HG03575 (cell line): ENCODE measurements at regions not wholly inside any gene's neighbourhood (a gene's known extent, or its start where the extent isn't known, plus 50 kb on each side); places are given as distances from the start of the nearest gene placed in this dataset.
A peak's percentile ranks its signal among the peaks of the same experiment; 100 is the strongest.

Experiments
- ATAC-seq: cut with Tn5 transposase; IDR thresholded peaks from one replicate; pipeline ENCODE4 v1.9.1; 2021; ENCODE audit not compliant: unreplicated experiment, insufficient number of reproducible peaks, low FRiP score; ENCODE audit errors: extremely low read depth

GRCh38 chr3:98999675-99000074 is 98.2 kb upstream of the DCBLD2 start:
- no peak for ATAC-seq

GRCh38 chr3:98994128-98994762 is 92.8 kb upstream of the DCBLD2 start:
- ATAC-seq, result no peak

- no peak for ATAC-seq
Observed at GRCh38 chr3:98991393-98991792, 89.9 kb upstream of the DCBLD2 start.

GRCh38 chr3:98990657-98991056 is 89.2 kb upstream of the DCBLD2 start:
- ATAC-seq, result no peak

- no peak for ATAC-seq
Observed at GRCh38 chr3:98986073-98986472, 84.6 kb upstream of the DCBLD2 start.

GRCh38 chr3:98985431-98985830 is 83.9 kb upstream of the DCBLD2 start:
- no peak for ATAC-seq

GRCh38 chr3:98984024-98984423 is 82.5 kb upstream of the DCBLD2 start:
- ATAC-seq, result no peak

- ATAC-seq, result no peak
Observed at GRCh38 chr3:98982351-98982750, 80.9 kb upstream of the DCBLD2 start.

GRCh38 chr3:98980915-98981596 is 79.6 kb upstream of the DCBLD2 start:
- peak; percentile 88 for ATAC-seq

GRCh38 chr3:98979296-98979695 is 77.8 kb upstream of the DCBLD2 start:
- no peak for ATAC-seq

GRCh38 chr3:98978068-98978811 is 76.7 kb upstream of the DCBLD2 start:
- ATAC-seq, result no peak

- no peak for ATAC-seq
Observed at GRCh38 chr3:98977520-98977919, 76.0 kb upstream of the DCBLD2 start.

- no peak for ATAC-seq
Observed at GRCh38 chr3:98974442-98974841, 72.9 kb upstream of the DCBLD2 start.

GRCh38 chr3:98972720-98973119 is 71.2 kb upstream of the DCBLD2 start:
- no peak for ATAC-seq

GRCh38 chr3:98972155-98972554 is 70.7 kb upstream of the DCBLD2 start:
- ATAC-seq, result no peak

GRCh38 chr3:98971169-98971681 is 69.7 kb upstream of the DCBLD2 start:
- no peak for ATAC-seq

- ATAC-seq, result no peak
Observed at GRCh38 chr3:98969295-98969694, 67.8 kb upstream of the DCBLD2 start.

GRCh38 chr3:98968824-98969223 is 67.3 kb upstream of the DCBLD2 start:
- ATAC-seq, result no peak

- ATAC-seq, result no peak
Observed at GRCh38 chr3:98968347-98968746, 66.9 kb upstream of the DCBLD2 start.

GRCh38 chr3:98967758-98968157 is 66.3 kb upstream of the DCBLD2 start:
- no peak for ATAC-seq
